GM19328 (cell line): ENCODE measurements at regions not wholly inside any gene's neighbourhood (a gene's known extent, or its start where the extent isn't known, plus 50 kb on each side); places are given as distances from the start of the nearest gene placed in this dataset.
"Not testable (repeated sequence)": the region's sequence is repeated elsewhere in the genome, so short reads cannot be mapped to it uniquely, and the experiment has no call there.

Source experiments
- ATAC-seq: cut with Tn5 transposase; IDR thresholded peaks from one replicate; pipeline ENCODE4 v1.9.1; 2021; ENCODE audit warnings: mild to moderate bottlenecking, moderate library complexity; ENCODE audit not compliant: unreplicated experiment

GRCh38 chr9:78663369-78663768 is 366.4 kb downstream of the PSAT1 start:
- no peak for ATAC-seq

DNA sequence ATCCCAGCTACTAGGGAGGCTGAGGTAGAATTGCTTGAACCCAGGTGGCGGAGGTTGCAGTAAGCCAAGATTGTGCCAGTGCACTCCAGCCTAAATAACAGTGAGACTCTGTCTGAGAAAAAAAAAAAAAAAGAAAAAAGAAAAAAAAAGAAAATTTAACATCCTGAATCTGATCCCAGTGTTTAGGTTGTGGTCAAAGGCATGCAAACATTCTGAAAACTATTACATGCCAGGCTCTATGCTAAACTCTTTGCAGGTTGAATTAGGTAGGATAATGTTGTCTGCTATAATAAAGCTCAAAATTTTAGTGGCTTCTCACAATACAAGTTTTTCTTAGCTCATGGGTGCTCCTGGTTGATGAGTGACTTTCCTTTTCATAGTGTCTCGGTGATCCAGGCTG is 367.4 kb downstream of the PSAT1 start:
- ATAC-seq, result no peak

GRCh38 chr9:78666818-78667414 is 370.0 kb downstream of the PSAT1 start:
- ATAC-seq, result no peak

- ATAC-seq, result no peak
Measured at GRCh38 chr9:78668148-78668832, 371.4 kb downstream of the PSAT1 start.

GRCh38 chr9:78669591-78669990 is 372.7 kb downstream of the PSAT1 start:
- no peak for ATAC-seq

DNA sequence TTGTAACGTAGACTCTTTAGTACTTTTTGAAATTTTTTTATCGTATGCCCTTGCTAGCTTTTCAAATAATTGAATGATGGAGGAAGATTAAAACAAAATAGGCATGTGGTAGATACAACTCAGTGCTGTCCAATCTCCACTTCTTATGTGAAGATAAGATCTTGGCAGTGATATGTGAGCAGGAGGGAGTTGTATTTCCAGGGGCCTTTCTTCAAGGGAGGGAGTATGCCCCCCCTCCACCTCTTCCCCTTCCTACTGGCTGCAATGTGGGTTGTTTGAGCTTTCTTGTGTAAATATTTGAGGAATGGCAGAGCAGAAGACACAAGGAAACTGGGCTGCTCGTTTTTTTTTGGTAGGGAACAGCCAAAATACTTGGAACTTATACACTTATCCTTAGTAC is 374.9 kb downstream of the PSAT1 start:
- ATAC-seq, result no peak

DNA sequence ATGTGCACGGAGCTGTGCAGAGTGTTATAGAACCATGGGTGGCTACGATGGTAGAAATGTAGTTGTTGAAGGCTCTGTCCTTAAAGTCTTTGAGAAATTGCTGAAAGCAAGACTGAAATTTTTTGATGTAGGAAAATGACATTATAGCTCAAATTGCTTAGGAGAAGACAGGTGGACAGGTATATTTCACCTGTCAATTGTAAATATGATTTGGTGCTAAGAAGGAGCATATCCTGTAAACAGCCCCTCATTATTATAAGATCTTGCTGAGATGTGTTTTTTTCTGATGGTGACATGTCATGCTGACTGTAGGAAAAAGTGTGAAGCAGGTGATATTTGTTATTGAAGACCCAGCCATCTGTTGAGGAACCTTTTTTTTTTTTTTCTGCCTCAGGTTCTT is 377.9 kb downstream of the PSAT1 start:
- ATAC-seq, result no peak

DNA sequence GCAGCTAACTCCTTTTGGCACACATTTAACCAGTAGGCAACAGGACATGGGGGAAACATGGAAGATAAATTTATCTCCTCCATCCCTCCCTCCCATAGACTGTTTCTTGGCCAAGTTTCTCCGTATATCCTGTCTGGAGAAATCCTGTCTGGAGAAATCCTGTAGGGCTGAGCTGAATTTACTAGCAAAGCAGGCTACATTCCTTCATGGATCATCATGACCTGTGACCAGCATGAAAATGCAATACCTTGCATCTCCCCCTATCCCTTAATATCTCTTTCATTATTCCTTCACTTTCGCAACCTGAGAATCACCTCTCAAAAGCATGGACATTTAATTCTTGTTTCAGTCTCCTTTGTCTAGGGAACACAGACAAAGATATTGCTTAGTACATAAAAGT is 379.1 kb downstream of the PSAT1 start:
- ATAC-seq, result no peak

DNA sequence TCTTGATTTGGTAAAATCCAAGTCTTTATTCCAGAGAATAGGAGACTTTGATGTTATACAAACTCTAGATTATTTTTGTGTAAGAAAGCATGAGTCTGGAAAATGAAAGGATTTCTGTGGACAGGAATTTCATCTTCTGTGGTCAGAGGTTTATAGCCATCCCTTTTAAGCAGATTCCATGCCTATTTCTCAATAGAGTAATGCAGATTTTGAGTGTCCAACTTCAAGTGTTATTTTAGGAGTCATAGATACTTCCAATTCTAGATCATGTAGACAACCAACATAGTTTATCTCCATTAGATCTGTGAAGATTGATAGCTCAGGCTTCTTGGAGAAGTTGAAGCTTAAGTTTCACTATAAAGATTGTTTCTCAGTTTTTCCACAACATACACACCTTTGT is 379.7 kb downstream of the PSAT1 start:
- ATAC-seq, result no peak

GRCh38 chr9:78677326-78677725 is 380.4 kb downstream of the PSAT1 start:
- ATAC-seq, result no peak

- ATAC-seq, result no peak
Measured at GRCh38 chr9:78678877-78679276, 382.0 kb downstream of the PSAT1 start.

DNA sequence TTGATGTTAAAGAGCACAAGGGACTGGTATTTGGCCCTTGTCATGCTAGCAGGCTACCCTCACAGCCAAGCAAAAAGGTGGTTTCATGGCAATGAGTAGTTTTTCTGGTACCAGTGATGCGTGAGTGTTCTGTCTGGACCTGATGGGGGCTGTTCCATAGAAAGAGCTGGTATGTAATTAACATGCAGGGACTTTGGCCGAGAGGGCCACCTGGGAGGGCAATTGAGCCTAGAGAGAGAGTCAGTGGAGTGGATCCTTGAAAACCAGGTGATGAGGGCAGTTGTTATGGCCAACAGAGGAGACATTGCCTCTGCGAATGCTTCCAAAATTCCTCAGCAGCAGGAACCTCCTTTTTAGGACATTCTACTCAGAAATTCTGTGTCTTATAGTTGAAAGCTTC is 383.3 kb downstream of the PSAT1 start:
- no peak for ATAC-seq

GRCh38 chr9:78682216-78682615 is 385.3 kb downstream of the PSAT1 start:
- ATAC-seq, result no peak

DNA sequence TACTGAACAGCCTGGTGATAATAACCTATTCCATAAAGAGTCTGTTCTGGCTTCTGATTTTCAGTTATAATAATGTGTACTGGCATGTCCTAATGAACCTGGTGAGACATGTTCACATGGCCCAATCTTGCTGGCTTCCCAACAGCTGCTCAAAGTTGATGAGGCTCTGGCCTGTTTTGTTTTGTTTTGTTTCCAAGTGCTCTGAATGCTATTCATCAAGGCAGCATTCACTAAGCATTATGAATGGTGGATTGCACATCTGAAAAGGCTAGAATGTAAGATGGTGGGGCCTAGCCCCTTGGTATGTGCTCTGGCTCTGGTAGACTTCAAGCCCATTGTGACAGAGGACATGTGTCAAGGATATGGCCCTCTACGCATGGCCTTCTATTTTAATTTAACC is 388.5 kb downstream of the PSAT1 start:
- no peak for ATAC-seq

DNA sequence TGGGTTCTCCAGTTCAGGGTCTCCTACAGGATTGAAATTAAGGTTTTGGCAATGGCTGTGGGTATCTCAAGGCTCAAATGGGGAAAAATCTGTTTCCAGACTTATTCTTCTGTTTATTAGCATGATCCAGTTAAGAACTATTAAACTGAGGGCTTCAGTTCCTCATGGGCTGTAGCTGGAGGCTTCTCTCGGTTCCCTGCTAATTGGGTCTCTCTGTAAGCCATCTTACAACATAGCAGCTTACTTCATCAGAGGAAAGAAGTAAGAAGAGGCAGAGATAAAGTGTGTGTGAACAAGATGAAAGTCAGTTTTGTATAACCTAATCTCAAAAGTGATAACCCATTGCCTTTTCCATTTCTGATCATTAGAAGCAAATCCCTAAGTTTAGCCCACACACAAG is 391.9 kb downstream of the PSAT1 start:
- no peak for ATAC-seq

DNA sequence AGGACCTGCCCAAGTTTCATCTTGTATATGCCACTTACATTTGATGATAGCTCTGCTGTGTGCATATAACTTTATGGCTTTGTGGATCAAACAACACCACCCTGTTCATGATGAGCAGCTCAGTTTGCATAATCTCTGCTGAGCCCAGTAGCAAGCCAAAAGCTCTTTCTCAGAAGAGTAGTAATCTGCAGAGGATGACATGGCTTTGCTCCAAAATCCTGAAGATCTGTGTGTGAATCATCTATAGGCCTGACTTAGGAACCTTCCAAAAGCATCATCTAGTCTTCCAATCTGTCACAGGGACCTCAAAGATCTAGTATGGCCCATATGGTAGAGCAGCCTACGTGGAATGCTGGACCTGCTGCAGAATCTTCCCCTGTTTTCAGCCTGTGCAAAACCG is 394.6 kb downstream of the PSAT1 start:
- no peak for ATAC-seq

DNA sequence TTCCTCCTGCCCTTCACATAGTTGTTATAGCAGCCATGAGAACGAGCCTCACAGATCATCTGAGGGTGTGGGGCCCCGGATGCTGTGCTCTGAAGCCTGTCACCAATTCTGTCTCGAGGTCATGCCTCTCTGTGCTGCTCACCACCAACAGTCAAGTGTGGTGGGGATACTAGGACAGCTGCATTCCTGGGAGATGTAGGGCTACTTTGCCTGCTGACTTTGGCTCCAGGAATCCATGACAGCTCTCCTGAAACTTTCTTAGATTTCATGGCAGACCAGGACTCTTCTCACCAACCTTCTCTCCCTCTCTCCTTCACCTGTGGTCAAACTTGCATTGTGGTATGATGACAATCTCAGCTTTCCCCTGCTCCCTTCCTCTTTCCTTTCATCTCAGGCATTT is 395.9 kb downstream of the PSAT1 start:
- no peak for ATAC-seq

- ATAC-seq, result no peak
Measured at GRCh38 chr9:78694974-78695373, 398.0 kb downstream of the PSAT1 start.

DNA sequence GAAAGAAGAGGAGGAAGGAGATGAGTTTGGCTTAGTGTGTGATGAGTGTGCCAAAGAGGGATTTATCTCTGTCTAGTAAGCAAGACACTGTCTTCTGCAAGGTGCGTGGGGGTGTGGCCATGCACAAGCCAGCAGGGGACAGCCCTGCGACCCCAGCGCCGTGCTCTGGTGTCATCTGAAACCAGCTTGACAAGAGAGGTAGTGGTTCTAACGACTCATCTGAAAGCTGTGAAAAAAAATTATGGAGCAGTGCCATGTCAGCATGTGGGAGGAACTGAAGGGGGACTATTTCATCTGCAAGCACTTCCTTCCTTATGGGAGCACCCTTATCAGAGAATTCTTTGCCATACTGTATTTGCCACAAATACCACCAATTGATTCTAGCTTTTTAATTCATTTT is 398.6 kb downstream of the PSAT1 start:
- no peak for ATAC-seq

GRCh38 chr9:78697618-78698017 is 400.7 kb downstream of the PSAT1 start:
- no peak for ATAC-seq

- no peak for ATAC-seq
Measured at GRCh38 chr9:78698371-78698770, 401.4 kb downstream of the PSAT1 start.

- ATAC-seq, result not testable (repeated sequence)
Measured at GRCh38 chr9:78699217-78699616, 402.3 kb downstream of the PSAT1 start.

GRCh38 chr9:78704153-78704552 is 407.2 kb downstream of the PSAT1 start:
- ATAC-seq, result not testable (repeated sequence)
